DMS79 (cell line): ENCODE measurements at regions not wholly inside any gene's neighbourhood (a gene's known extent, or its start where the extent isn't known, plus 50 kb on each side); places are given as distances from the start of the nearest gene placed in this dataset.
"Not testable (repeated sequence)": the region's sequence is repeated elsewhere in the genome, so short reads cannot be mapped to it uniquely, and the experiment has no call there.

Source experiments
- DNase-seq: peaks from one replicate; lab custom pipeline; 2025; lab: John Stamatoyannopoulos, UW

- no peak for DNase-seq
Observed at GRCh38 chr6:84581494-84582259, 182.7 kb downstream of the TBX18 start.

DNA sequence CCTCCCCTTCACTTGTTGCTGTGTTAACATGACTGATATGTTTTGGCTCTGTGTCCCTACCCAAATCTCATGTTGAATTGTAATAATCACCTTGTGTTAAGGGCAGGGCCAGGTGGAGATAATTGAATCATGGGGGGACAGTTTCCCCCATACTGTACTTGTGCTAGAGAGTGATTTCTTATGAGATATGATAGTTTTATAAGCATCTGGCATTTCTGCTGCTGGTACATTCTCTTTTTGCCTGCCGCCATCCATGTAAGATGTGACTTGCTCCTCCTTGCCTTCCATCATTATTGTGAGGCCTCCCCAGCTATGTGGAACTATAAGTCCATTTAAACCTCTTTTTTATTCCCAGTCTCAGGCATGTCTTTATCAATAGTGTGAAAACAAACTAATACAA is 185.0 kb downstream of the TBX18 start:
- DNase-seq: no peak

- DNase-seq: no peak
Observed at GRCh38 chr6:84576029-84576428, 188.4 kb downstream of the TBX18 start.

DNA sequence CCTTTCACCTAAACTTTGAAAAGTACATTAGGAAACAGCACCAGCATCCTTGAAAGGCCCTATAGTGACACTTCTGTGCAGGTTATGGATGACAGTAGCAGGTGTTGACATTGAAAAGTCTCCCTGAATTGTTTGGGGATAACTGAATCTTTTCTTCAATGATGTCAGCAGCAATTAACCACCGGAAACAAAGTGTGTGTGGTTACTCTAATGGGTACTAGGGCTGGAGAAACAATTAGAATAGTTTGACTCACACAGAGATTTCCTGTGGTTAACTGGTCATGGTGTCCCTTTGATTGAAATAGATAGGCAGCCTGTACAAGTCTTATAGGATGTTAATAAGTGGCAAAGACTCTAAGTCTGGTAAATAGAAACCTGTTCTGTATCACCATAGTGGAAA is 189.1 kb downstream of the TBX18 start:
- DNase-seq: no peak

GRCh38 chr6:84569882-84570281 is 194.5 kb downstream of the TBX18 start:
- no peak for DNase-seq

GRCh38 chr6:84568971-84569370 is 195.4 kb downstream of the TBX18 start:
- no peak for DNase-seq

GRCh38 chr6:84565718-84566117 is 198.7 kb downstream of the TBX18 start:
- not testable (repeated sequence) for DNase-seq

GRCh38 chr6:84560436-84561390 is 203.7 kb downstream of the TBX18 start:
- no peak for DNase-seq

- no peak for DNase-seq
Observed at GRCh38 chr6:84556541-84557335, 207.7 kb downstream of the TBX18 start.

DNA sequence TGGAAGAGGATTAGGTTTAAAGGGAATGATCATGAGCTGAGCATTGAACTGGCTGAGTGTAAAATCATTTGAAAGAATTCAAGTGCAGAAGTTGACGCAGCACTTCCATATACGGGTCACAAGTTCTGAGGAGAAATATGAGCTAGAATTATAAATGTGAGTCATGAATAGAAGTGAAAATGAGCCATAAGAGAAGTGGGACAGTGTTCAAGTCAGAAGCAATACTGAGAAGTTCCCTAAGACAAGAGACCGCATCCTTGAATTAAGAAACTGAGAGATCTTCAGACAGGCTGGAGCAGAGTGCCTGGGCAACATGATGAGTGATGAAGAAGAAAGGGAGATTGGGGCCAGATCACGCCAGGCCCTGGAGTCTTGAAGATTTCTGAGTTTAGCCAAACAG is 209.7 kb downstream of the TBX18 start:
- DNase-seq: no peak

DNA sequence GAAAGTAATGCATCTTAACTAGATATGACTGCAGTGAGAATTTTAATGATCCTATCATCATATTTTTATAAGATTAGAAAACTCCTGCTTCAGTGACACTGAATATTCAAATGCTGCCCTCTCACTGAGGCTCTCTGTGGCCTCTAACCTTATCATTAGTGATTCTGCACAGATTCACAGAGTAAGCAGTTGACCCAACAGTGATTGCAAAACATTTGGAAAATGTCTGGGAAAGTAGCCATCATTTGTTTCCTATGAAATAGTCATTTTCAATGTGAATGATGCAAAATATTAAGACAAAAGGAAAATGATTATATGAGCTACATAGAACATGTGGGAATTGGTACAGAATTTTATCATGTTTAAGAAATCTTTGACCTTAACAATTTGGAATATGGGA is 210.3 kb downstream of the TBX18 start:
- DNase-seq: no peak

DNA sequence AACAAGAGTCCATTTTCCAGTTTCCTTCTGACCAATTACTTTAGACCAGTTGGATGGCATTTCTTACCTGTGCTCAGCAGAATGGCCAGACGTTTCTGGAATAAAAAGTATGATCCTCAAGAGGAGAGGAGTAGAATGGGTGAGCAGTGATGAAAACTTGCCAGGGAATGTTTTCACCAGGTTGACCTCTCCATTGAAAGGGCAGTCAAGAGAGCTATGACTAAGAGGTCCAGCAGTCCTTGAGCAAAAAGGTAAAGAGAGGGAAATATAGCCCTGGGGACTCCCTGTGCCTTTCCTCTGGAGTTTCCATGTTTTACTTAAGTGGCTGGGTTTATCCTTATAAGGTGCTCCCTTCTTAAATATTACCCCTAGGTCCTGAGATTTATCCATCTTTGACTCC is 210.9 kb downstream of the TBX18 start:
- DNase-seq: no peak

DNA sequence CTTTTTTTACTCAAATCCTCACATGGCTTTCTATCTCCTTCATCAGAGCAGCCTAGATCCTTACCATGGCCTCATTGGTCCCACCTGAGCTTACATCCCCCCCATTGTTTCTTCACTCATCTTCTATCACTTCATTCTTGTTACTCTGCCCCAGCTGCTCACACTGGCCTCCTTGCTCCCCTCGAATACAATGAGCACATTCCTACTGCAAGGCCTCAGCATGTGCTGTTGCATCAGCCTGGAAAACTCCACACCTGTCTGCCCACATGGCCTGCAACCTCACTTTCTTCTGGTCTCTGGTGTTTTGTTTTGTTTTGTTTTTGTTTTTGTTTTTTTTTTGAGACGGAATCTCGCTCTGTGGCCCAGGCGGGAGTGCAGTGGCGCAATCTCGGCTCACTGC is 212.6 kb downstream of the TBX18 start:
- DNase-seq: no peak

DNA sequence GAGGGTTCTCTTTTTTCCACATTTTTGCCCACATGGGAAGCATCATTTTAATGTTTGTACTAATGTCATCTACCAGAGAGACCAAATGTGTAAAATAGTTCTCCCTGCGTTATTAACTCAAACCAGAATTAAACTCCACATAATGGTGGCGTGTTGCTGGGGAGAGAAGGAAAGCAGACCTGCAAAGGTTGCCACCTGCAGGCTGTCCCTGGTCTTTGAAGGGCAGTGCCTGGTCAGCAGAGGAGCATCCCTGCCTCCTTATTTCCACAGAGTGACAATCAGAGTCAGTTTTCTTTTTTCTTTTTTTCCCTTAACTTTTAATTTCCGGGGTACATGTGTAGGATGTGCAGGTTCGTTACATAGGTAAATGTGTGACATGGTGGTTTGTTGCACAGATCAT is 214.5 kb downstream of the TBX18 start:
- DNase-seq: no peak

DNA sequence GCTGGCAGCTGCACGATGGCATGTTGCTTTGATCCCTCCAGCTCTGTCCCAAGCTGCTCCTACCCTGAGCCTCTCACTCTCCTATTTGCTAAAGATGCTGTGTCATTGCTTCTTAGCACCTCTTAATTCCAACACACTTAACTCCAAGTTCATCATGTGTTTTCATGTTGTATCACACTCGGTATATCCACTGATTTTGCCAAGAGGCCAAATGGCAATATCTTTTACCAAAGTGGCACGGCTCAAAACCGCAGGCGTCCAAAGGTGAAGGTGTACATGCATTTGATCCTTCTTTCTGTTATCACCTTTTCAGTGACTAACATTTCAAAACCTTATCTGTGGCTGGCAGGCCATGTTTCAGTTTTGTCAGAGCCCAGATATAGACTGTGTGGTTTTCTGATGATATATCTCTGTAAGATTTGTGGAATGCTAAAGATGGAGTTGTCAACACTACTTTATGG is 217.0 kb downstream of the TBX18 start:
- no peak for DNase-seq

DNA sequence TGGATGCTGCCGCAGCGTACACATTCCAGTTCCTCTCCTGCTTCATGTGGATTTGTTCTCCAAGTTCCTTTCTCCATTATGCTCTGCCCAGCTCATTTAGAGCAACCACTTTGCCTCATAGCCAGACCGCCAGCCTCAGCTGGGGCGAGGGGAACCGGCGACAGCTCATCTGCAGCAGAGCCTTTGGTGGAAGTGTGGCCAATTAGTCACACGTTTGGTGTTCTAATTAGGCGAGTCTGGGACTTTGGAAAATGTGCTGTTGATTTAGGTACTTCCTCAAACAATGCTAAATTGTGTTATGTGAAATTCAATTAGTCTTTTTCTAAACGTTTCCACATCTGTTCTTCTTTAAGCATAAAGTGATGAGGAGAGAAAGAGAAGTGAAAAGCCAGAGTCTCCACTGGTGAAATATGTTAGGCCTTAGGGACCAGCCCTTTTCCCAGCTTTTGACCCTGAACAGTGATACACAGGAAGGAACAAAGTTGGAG is 217.9 kb downstream of the TBX18 start:
- DNase-seq: no peak

DNA sequence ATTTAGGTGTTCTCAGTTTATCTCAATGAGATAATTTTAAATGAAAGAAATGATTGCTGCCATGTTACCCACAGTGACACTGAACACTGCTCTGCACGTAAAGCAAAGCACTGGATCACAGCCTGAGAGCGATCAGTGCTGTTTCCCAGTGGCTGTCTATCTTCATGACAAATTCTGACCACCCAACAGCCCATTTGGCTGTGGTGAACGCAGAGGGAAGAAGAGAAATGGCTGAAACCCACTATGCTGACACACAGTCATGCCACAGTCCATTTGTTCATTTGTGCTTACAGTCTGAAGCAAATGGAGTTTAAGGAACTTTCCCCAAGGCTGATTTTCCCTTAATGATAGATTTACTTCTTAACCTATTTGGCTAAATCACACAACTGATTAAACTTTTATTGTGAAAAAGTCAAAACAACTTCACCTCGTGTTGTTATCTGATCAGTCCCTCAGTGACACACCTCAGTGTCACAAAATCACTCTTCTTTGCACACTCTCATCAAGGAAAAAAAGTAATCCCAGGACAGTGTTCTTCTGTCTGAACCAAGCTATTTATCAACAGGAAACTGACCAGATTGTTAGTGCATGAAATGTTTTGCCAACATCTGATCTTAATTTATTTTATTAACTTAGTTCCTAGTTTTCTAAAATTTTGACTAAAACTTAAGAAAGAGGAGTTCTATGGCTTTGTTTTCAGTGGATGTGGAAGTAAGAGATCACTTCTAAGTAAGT is 225.1 kb downstream of the TBX18 start:
- no peak for DNase-seq

- no peak for DNase-seq
Observed at GRCh38 chr6:84536885-84537638, 227.3 kb downstream of the TBX18 start.

GRCh38 chr6:84528201-84528600 is 236.2 kb downstream of the TBX18 start:
- DNase-seq: no peak

DNA sequence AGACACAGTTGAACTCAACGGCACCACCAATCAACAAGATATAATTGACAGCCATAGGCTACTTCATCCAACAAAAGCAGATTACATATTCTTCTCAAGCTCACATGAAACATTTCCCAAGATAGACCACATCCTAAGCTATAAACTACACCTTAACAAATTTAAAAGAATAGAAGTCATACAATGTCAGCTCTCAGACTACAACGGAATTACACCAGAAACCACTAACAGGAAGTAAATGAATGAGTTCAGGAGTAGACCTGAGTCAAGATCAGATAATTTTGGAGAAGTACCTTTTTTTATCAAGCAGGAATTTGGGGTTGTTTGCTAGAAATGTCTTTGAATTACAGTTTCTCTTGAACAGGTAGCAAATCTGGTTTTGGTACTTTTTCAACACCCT is 237.8 kb downstream of the TBX18 start:
- DNase-seq: no peak

DNA sequence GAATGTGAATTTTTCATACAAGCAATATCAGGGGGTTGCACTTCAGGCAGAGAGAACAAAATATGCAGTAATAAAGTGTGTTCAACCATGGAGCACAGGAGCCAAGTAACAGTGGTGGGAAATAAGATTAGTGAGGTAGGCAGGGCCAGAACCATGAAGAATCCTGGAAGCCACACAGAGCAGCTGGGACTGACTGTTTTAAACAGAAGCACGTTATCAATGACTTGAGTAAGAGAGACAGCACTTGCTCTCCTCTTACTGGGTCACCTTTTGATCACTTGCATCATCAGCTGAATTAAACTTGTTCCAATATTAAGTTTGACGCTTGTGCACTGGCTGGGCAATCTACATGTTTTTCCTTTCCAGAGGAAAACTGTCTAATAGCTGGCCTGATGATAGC is 238.5 kb downstream of the TBX18 start:
- no peak for DNase-seq
